ENCODE measurements at regions not wholly inside any gene's neighbourhood (a gene's known extent, or its start where the extent isn't known, plus 50 kb on each side); places are given as distances from the start of the nearest gene placed in this dataset.

- no peak for TF ChIP-seq POLR2A (IDR thresholded peaks at IDR 0.05)
- TF ChIP-seq CTCF (IDR thresholded peaks at IDR 0.05), result no peak
Observed at GRCh38 chr4:178789279-178789678, 1347.0 kb upstream of the AGA start.
